ENCODE measurements at regions not wholly inside any gene's neighbourhood (a gene's known extent, or its start where the extent isn't known, plus 50 kb on each side); places are given as distances from the start of the nearest gene placed in this dataset.
"Not testable (repeated sequence)": the region's sequence is repeated elsewhere in the genome, so short reads cannot be mapped to it uniquely, and the experiment has no call there.

- DNase-seq (ENCODE audit: low spot score) = no peak
Observed at GRCh38 chr13:44125943-44126469, 246.3 kb downstream of the LACC1 start.

- DNase-seq (ENCODE audit: low spot score) = peak; percentile 88
Observed at GRCh38 chr13:44128552-44129001, 245.0 kb upstream of the SERP2 start.

DNA sequence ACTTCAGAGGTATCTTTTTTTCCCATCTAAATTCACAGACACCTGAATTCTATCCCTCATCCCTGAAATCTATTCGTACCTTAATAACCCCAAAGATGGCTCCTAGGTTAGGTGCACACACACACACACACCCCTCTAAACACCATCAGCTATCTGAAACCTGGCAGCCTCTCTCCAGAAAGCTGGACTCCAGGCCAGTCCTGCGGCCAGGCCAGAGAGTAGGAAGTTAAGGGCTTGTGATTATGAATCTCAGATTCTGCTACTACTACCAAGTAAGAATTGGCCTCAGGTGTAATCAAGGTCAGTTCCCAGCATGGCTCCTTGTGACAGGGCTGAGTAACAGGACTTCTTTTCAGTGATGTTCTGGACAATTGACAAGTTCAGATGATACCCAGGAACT lies 244.2 kb upstream of the SERP2 start:
- DNase-seq (ENCODE audit: low spot score) = peak; percentile 62

- peak; percentile 50 for DNase-seq (ENCODE audit: low spot score)
Observed at GRCh38 chr13:44131069-44131614, 242.5 kb upstream of the SERP2 start.

- DNase-seq (ENCODE audit: low spot score) = no peak
Observed at GRCh38 chr13:44132710-44133109, 240.9 kb upstream of the SERP2 start.

DNA sequence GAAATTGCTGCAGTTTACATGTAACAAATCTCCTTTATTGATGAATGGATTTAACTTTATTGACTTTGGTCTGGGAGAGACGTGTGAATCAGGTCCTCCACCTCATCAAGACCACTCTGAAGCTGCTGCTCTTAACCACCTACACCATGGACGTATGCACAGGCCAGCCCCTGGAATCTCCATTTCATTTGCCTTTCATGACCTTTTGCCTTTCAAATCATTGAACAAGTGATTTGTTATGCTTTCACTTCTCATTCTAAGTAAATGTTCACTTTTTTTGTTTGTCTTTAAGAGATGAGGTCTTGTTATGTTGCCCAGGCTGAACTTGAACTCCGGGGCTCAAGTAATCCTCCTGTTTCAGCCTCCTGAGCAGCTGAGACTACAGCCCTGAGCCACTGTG lies 240.0 kb upstream of the SERP2 start:
- DNase-seq (ENCODE audit: low spot score) = no peak

DNA sequence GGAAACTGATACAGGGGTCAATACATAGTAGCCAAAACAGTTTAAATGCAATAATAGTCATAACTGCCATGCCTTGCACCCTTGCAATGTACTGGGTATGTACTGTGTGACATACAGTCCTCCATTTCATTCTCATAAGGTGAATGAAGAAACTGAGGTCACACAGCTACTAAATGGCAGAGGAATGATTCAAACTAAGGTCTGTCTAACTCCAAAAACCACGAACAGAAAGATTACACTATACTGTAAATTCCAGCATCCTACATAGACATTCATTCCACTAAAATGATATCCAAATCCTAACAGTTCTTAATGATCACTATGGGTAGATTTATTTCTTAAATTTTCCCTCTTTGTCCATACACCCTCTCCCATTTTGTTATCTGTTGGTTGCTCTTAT lies 238.1 kb upstream of the SERP2 start:
- DNase-seq (ENCODE audit: low spot score) = no peak

DNA sequence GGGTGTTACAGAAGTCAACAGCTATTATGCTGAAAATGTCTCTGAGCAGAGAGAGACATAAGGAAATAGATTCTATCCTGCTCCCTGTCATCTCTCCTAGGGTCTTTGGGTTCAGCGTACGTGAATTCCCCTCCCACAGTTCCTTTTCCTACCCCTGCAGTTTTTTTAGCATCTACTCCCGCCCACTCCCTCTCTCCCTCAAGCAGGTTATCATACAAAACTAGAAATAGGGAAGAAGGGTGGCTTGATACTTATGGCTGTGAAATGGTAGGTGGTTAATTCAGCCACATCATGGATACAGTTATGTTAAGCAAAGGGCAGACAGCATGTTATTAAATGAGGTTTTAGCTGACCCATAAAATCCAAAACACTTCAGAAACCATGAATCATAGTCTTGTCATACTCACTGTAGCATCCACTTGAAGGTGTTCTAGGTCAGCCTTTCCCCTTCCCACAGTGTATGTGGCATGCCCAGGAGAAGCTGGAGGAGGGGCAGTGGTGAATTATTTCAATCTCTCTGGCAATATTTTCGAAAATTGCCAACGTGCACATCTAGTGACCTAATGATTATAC lies 236.8 kb upstream of the SERP2 start:
- DNase-seq (ENCODE audit: low spot score) = no peak

GRCh38 chr13:44137466-44137865 lies 236.2 kb upstream of the SERP2 start:
- no peak for DNase-seq (ENCODE audit: low spot score)

GRCh38 chr13:44140146-44140545 lies 233.5 kb upstream of the SERP2 start:
- DNase-seq (ENCODE audit: low spot score) = no peak

DNA sequence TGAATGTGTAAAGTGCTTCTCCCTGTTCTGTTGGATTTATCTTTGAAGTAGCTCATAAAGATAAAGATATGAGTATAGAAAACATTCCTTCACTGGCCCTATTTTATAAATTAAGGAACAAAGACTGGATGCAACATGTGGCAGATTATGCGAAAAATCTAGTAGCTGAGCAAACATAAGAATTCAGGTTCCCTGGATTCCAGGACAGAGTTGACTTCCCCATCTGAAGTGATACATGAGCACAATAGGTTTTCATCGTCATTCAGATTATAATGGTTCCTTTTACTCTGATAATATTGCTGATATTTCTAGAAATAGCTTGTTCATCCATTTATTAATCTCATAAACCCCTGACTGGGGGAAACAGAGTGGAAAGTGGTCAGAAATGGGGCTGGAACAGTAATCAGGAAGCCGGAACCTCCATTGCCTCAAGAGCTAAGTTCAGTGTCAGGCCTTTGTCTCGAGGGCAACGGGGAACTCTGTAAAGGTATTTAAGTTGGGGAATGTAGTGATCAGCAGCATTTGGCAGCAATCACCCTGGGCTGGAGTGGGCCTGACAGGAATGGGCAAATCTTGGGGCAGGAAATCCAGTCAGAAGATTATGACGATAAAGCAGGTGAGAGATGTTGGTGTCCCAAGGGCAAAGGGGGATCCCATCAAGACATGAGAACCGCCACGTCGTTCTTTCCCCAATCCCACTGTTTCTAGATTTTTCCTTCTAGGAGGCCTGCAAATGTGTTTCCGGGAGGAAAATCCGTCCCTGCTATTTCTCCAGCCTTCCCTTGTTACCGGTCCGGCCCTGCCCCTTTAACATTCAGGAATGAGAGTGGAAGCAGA lies 232.5 kb upstream of the SERP2 start:
- peak; percentile 23 for DNase-seq (ENCODE audit: low spot score)

GRCh38 chr13:44141725-44142539 lies 231.7 kb upstream of the SERP2 start:
- peak; percentile 95 for DNase-seq (ENCODE audit: low spot score)

DNA sequence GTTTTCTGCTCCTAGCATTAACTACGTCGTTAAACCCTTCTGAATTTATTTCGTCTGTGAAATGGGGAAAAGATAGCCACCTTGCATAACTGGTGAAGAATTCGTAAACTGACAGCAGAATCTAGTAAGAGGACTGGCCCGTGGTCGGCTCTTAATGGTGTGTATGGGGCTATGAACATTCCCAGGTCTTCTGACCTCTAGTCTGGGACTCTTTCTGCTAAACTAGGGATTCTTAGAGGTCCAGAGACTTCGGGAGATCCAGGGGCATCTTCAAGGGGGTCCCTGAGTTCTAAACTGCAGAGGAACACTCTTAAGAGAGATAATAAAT lies 231.1 kb upstream of the SERP2 start:
- no peak for DNase-seq (ENCODE audit: low spot score)

- no peak for DNase-seq (ENCODE audit: low spot score)
Observed at GRCh38 chr13:44142941-44143665, 230.5 kb upstream of the SERP2 start.

GRCh38 chr13:44146138-44146537 lies 227.5 kb upstream of the SERP2 start:
- no peak for DNase-seq (ENCODE audit: low spot score)

DNA sequence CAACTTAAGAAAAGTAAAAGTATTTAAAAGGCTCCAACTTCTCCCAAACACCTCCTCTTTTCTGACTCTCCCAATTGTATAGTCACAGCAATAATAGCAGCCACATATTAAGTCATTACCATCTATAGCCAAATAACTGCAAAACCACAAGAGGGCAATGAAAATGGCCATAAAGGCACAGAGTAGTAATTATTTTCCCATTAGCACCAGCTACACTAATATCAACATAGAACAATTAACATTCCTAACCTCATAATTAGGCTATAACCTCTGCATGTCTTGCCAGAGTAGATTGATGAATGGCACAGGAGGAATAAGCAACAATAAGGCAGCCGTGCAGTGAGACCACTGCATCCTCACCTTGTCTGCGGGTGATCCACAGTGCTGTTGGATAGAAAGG lies 226.4 kb upstream of the SERP2 start:
- DNase-seq (ENCODE audit: low spot score) = no peak

- DNase-seq (ENCODE audit: low spot score) = no peak
Observed at GRCh38 chr13:44147648-44148047, 226.0 kb upstream of the SERP2 start.

DNA sequence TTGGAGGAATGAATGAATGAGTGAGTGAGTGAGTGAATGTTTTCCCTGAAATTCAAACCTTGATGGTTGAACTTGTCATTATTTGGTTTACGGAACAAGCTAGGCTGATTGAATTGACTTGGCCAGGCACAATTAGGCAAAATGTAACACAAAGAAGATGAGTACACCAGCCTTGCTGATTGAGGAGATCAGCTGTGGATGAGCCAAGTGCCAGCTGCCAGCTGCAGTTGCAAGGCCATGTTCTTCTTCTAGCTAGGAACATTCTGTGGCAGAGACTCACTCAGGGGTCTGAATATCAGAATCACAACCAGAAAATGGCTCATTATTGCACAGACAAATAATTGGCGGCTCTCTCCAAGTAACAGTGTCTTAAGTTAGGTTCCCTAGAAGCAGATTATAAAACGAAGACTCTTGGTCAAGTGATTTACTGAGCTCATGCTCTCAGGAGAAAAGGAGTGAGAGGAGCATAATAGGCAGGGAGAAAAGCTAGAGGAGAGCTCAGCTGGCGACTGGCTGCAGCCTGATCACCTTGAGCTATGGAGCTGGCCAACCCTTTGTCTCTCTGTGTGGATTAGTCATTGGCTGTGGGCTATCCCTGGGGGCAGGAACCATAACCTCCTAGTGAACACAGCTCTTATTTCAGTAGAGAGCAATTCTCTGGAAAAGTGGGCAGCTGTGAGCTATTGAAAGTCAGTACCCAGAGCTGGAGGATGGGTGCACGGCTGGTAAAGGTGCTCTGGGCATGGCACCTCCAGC lies 225.3 kb upstream of the SERP2 start:
- no peak for DNase-seq (ENCODE audit: low spot score)

- DNase-seq (ENCODE audit: low spot score) = not testable (repeated sequence)
Observed at GRCh38 chr13:44149231-44149630, 224.4 kb upstream of the SERP2 start.

DNA sequence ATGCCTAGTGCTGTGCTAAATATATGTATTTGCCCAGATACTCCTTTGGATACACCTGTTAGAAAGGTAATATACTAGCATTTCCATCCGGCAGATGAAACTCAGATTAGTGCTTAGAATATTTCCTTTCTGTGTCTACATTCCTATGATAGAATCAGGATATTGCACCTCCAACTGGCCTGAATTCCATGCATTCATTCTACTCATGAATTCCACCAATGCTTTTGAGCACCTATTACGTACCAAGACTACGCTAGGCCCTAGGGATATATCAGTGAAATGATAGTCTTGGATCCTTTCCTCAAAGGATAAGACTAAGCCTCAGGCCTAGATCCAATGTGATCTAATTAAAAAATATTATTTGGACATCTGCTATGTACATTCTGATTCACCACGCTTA lies 223.8 kb upstream of the SERP2 start:
- no peak for DNase-seq (ENCODE audit: low spot score)

DNA sequence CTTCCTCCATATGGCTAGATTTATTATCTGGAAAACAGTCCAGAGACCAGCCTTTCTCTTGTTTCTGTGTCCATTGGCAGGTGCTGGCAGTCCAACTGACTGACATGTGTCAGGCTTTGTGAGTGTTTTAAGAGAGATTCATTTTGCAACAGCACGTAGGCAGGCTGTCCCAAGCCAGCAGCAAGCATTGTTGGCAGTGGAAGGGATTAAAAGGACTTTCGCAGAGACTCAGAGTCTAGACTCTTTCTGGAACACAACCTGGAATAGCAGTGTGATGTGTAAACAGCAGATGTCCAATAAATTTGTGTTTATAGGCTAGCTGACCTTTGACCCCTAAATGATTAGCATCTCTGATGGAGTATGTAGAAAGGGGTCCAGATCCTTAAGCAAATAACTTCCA lies 222.2 kb upstream of the SERP2 start:
- no peak for DNase-seq (ENCODE audit: low spot score)

Measured in cerebellar cortex (tissue), 1 donor.